NCI-H1105 (cell line): ENCODE measurements at regions not wholly inside any gene's neighbourhood (a gene's known extent, or its start where the extent isn't known, plus 50 kb on each side); places are given as distances from the start of the nearest gene placed in this dataset.

Source experiments
- DNase-seq: peaks from one replicate; lab custom pipeline; 2025; lab: John Stamatoyannopoulos, UW

GRCh38 chr4:133741766-133742165, 459.8 kb downstream of the PABPC4L start:
- DNase-seq: no peak

GRCh38 chr4:133720001-133720400, 481.6 kb downstream of the PABPC4L start:
- no peak for DNase-seq

- DNase-seq: no peak
These were observed 482.5 kb downstream of the PABPC4L start for GRCh38 chr4:133719098-133719497.

- DNase-seq: no peak
These were observed 487.4 kb downstream of the PABPC4L start for GRCh38 chr4:133714211-133714610.

- DNase-seq: no peak
These were observed 488.2 kb downstream of the PABPC4L start for GRCh38 chr4:133713340-133713739.

GRCh38 chr4:133711817-133712216, 489.8 kb downstream of the PABPC4L start:
- DNase-seq: no peak

GRCh38 chr4:133694416-133694815, 507.2 kb downstream of the PABPC4L start:
- DNase-seq: no peak

- no peak for DNase-seq
These were observed 517.6 kb downstream of the PABPC4L start for GRCh38 chr4:133683967-133684366.

GRCh38 chr4:133668061-133668851, 519.2 kb downstream of the PCDH10 start:
- no peak for DNase-seq

- DNase-seq: no peak
These were observed 498.1 kb downstream of the PCDH10 start for GRCh38 chr4:133647206-133647605.

- DNase-seq: no peak
These were observed 492.1 kb downstream of the PCDH10 start for GRCh38 chr4:133641191-133641590.

GRCh38 chr4:133638751-133639150, 489.7 kb downstream of the PCDH10 start:
- no peak for DNase-seq

GRCh38 chr4:133637161-133637560, 488.1 kb downstream of the PCDH10 start:
- DNase-seq: no peak

- no peak for DNase-seq
These were observed 475.6 kb downstream of the PCDH10 start for GRCh38 chr4:133624744-133625143.

GRCh38 chr4:133623847-133624246, 474.8 kb downstream of the PCDH10 start:
- DNase-seq: no peak

- DNase-seq: no peak
These were observed 472.5 kb downstream of the PCDH10 start for GRCh38 chr4:133621628-133622027.

GRCh38 chr4:133620555-133620954, 471.5 kb downstream of the PCDH10 start:
- no peak for DNase-seq

GRCh38 chr4:133618963-133619362, 469.9 kb downstream of the PCDH10 start:
- no peak for DNase-seq

GRCh38 chr4:133600008-133600407, 450.9 kb downstream of the PCDH10 start:
- DNase-seq: no peak

- no peak for DNase-seq
These were observed 449.7 kb downstream of the PCDH10 start for GRCh38 chr4:133598779-133599178.

- no peak for DNase-seq
These were observed 448.2 kb downstream of the PCDH10 start for GRCh38 chr4:133597251-133597650.

- DNase-seq: no peak
These were observed 447.4 kb downstream of the PCDH10 start for GRCh38 chr4:133596459-133596858.

- DNase-seq: no peak
These were observed 445.5 kb downstream of the PCDH10 start for GRCh38 chr4:133594390-133595207.
